ENCODE measurements at regions not wholly inside any gene's neighbourhood (a gene's known extent, or its start where the extent isn't known, plus 50 kb on each side); places are given as distances from the start of the nearest gene placed in this dataset.

- no peak for TF ChIP-seq POLR2A (IDR thresholded peaks at IDR 0.05; ENCODE audit: low read depth, low read length)
- TF ChIP-seq POLR2AphosphoS5 (IDR thresholded peaks at IDR 0.05; ENCODE audit: low read depth, low read length): no peak
Measured at GRCh38 chr1:95301091-95301490, 67.1 kb downstream of the RWDD3 start.

All from GM12892 (cell line).